GM21526 (cell line): ENCODE measurements at regions not wholly inside any gene's neighbourhood (a gene's known extent, or its start where the extent isn't known, plus 50 kb on each side); places are given as distances from the start of the nearest gene placed in this dataset.

Source experiments
- ATAC-seq: cut with Tn5 transposase; IDR thresholded peaks from one replicate; pipeline ENCODE4 v1.9.1; 2021; ENCODE audit warnings: moderate library complexity; ENCODE audit not compliant: unreplicated experiment, low FRiP score

- no peak for ATAC-seq
These were observed 1126.1 kb upstream of the LRRN3 start for GRCh38 chr7:109964780-109965179.

DNA sequence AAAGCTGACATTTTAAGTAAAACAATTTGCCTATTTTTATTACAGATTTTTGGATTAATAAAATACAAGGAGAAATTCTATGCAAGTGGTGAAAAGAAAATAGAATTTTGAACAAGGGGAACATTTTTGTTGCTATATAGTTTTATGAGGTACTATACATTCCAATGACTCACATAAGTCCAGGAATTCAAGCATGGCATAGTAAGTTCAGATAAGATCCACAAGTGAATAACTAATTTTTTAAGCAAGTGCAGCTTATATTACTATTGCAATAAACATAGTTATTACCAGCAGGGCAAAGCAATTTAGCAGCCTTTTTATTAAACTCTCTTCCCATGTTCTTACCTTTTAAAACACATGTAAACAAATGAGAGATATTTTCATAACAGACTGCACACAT lies 1123.5 kb upstream of the LRRN3 start:
- ATAC-seq, result no peak

DNA sequence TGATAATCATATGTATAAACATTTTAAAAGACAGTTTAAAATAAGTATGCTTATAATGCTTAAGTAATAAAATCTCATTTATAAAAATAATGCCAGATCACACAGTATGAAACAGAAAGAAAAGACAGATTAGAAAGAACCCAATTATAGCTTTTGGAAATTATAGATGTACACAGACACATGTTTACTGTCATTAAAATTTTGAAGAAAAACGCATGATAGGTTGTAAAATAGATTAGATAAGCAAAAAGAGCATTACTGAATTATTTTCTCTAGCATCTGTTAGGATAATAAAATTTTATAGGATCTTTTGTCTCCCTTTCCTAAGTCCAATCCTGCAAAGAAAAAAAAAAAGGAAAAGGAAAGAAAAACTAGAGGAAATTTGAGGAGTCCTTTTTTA lies 1107.3 kb upstream of the LRRN3 start:
- ATAC-seq, result no peak

- ATAC-seq, result no peak
These were observed 1106.2 kb upstream of the LRRN3 start for GRCh38 chr7:109984729-109985128.

- no peak for ATAC-seq
These were observed 1104.2 kb upstream of the LRRN3 start for GRCh38 chr7:109986701-109987100.

- no peak for ATAC-seq
These were observed 1094.5 kb upstream of the LRRN3 start for GRCh38 chr7:109996411-109996810.

DNA sequence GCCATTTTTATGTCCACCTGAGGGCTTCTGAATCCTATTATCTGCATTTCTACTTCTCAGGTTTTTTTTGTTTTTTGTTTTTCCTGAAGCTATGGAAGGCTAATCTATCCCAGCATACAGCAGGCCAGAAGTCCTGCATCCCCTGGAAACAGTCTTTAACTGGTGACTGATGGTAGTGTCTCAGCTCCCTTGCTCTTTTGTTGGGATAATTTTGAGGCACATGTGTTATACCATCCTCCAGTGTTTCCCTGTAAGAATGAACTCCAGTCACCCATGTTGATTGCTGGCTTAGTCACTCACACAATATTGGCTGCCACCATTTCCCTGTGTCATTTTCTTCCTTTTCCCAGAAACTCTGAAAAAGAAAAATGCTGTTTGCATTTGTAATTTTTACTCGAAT lies 1094.0 kb upstream of the LRRN3 start:
- ATAC-seq, result no peak

- no peak for ATAC-seq
These were observed 1093.1 kb upstream of the LRRN3 start for GRCh38 chr7:109997837-109998236.

DNA sequence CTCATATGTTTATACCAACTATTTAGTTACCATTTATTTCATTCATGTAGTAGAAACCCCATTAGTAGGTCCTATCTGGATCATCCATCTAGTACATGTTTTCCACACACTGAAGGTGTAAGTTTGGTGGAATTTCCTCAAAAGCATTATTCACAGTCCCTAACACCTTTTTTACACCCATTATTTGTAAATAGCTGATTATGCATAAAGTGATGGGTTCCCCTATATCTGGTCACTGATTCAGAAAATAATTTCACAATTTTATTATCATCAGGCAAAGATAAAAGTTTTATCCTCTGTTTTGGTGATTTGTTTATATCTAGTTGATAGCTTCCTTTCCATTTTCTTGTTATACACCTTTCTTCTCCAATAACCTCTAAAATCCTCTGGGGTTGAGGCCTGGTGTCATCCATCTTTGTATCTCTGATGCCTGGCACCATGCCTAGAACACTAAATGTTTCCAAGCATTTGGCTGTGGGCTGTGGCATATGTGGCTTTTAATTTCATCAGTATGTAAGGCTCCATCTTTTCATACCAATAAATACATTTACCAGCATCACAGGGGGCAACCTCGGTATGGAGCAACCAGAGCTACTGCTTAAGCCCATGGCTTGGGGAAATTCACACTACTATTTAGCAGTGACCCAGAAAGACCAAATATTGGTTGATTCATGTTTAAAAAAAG lies 1089.5 kb upstream of the LRRN3 start:
- no peak for ATAC-seq

DNA sequence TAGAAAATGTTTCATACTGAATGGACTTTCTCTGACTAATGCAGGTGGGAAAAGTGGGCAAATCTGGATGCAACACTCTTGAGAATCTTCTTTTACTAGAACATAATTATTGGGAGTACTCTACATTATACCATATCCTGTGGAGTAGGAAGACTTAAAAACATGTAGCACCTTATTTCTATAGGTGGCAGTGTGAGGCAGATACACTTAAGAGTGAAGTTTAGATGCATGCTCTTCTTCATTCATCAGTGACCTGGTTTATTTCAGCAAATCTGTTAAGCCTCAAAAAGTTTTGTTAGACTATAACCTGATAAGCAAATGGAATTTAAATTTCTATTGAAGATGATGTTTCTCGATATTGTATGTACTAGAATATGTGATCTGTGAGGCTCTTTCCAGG lies 1087.1 kb upstream of the LRRN3 start:
- ATAC-seq, result no peak

DNA sequence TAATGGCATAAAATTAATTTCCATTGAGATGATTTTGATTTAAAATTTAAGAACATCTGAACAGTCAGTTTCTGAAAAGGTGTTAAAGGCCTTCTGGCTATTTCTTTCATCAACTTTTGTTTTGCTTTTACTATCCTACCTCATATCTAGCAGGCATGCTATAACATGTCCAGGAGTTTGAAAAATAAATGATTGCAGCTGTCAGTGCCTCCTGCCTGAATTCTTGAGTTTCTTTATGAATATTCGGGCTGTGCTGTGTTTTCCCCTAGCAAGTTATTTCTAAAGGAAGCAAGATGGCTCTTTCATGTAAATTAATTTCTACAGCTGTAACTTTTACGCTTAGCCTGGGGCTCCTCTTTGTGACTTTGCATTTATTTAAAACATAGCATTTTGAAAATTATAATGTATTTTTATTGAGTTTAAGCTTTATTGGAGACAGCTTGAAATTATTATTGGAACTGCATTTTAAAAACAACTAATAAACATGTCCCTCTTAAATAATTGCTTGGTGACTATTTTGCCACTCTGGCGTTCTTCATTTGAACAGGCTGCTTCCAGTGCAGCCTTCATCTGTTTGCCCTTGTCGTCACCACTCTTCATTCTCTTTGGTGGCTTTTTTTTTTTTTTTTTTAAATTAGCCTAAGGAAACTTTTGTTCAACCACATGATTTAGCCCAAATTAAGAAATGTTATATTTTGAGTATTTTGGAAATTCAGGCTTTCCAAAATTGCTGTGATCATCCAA lies 1083.4 kb upstream of the LRRN3 start:
- ATAC-seq, result no peak

DNA sequence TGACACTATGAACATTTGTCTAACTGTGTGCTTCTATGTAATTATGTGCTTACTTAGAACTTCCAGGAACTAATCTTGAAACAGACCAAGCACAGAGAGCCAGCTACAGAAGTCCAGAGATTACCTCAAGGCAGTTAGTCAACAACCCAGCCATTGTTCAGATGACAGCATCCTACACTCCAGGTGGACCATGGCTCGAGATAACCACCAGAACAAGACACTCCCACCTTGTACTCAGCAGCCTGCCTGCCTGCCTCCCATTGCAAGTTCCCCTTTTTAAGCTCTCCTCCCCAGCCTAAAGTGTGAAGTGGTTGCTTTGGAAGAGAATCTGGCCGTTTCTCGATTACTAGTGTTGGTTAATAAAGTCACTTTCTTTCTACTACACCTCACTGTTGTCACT lies 1080.6 kb upstream of the LRRN3 start:
- ATAC-seq, result no peak

DNA sequence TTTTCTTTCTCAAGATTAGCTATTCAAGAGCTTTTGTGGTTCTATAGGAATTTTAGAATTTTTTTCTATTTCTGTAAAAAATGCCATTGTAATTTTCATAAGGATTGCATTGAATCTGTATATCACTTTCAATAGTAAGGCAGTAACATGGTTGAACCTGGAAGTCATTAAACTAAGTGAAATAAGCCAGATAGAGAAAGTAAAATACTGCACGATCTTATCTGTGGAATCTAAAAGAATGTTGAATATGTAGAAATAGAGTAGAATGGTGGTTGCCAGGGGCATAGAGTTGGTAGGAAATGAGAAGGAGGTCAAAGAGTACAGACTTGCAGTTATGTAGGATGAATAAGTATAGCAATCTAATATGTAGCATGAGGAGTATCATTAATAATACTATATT lies 1073.5 kb upstream of the LRRN3 start:
- ATAC-seq, result no peak

DNA sequence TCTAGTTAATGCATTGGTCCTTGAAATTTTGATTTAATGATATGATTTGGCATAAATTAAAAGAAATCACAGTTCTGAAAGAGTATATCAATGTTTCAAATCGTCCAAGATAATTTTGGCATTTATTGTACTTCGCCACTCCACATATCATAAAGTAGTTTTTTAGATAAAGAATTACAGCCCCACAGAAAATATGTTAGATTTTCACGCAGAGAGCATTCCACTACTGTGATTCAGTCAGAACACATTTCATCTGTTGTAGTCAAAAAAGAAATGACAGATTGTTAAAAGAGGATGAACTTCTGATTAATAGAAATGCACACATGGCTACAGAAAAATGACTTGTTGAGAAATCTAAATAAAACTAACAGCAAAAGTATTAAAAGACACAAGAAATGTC lies 1063.5 kb upstream of the LRRN3 start:
- ATAC-seq, result no peak

DNA sequence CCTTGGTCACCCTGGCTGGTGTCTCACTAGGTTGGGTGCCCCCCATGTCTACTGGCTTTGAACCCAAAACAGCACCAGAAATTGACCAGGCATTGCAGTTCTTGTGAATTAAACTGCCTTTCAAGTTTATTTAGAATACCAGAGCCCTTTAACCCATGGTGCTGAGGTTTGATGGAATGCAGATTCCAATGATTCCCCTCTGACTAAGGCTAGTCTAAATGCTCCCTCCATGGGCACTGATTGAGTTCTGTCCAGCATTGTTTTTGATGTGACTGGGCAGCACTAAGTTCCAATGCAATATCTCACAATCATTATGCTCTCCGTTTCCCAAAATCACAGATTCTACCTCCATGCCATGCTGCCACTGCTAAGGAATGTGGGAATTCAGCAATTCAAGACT lies 1047.4 kb upstream of the LRRN3 start:
- no peak for ATAC-seq

GRCh38 chr7:110050785-110051184 lies 1040.1 kb upstream of the LRRN3 start:
- no peak for ATAC-seq

GRCh38 chr7:110051372-110051771 lies 1039.6 kb upstream of the LRRN3 start:
- ATAC-seq, result no peak

GRCh38 chr7:110056331-110056730 lies 1034.6 kb upstream of the LRRN3 start:
- ATAC-seq, result no peak

DNA sequence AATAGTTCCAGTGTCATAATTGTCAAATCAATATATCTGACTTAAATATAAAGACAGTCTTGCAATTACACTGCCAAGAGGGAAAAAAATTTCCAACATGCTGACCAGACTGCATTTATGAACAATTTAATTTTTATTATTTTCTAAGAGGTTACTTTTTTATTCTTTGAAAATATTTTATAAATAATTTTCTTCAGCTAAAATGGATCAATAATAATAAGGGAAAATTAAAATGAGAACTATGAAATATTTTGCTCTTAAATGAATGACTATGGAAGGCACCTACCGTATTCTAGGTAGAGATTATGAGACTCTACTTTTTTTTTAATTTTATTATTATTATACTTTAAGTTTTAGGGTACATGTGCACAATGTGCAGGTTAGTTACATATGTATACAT lies 1032.5 kb upstream of the LRRN3 start:
- ATAC-seq, result no peak

DNA sequence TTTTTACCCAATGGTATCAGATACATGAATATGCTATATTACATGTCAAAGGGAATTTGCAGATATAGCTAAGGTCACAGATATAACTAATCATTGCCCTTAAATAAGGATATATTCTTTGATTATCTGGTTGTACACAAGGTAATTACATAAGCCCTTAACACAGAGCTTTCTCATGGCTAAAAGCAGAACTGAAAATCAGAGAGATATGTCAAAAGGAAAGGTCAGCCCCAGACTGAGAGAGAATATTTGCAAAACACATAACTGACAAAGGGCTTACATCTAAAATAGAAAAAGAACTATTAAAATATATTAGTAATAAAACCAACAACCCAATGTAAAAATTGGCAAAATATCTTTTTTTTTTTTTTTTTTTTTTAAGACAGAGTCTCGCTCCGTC lies 1029.5 kb upstream of the LRRN3 start:
- ATAC-seq, result no peak

DNA sequence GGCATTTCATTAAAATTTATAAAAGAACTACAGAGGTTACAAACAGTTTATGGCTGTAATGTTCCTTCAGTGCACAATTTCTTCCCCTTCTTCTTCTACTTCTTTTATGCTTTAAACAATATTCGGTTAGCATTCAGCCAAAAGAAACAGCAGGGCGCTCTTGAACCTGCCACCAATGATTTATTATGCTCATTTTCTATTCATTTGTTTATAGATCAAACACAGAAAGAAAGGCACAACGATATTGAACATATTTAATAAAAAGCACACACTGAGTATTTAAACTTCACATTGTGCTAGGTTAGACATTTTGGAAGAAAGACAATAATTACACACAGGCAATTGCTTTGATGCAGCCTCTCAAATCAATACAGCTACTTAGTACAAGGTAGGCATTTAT lies 1025.8 kb upstream of the LRRN3 start:
- no peak for ATAC-seq

- ATAC-seq, result no peak
These were observed 1024.1 kb upstream of the LRRN3 start for GRCh38 chr7:110066843-110067242.
